Endothelial cell of umbilical vein (primary cell): ENCODE measurements at regions not wholly inside any gene's neighbourhood (a gene's known extent, or its start where the extent isn't known, plus 50 kb on each side); places are given as distances from the start of the nearest gene placed in this dataset.

Experiments
- BruUV-seq: library from RNA; stranded (reverse); fragments of 400-500 nt; replicated peaks from 2 replicates; lab custom pipeline; 2021; lab: Mats Ljungman, UMichigan
- CTCF ChIA-PET: fragments of 300-600, 350-600 bp; sonication (Branson Sonifier 250); formaldehyde crosslinking; loops from one replicate; lab custom pipeline; 2021; ENCODE audit warnings: antibody characterized with exemption, inconsistent platforms; lab: Charles Lee
- POLR2A ChIA-PET: fragments of 300-600, 350-600 bp; sonication (Branson Sonifier 250); formaldehyde crosslinking; loops from one replicate; lab custom pipeline; 2021; ENCODE audit warnings: antibody characterized with exemption, inconsistent platforms; lab: Charles Lee
- DNase-seq: peaks from one replicate; pipeline ENCODE4 v3.0.0-alpha.2; 2011; ENCODE audit warnings: low read depth, low spot score
- FAIRE-seq: peaks from 2 replicates; lab custom pipeline; 2011; peaks lifted over from hg19 to GRCh38; lab: Jason Lieb, UNC
- H2AFZ ChIP-seq: 2 replicates; pipeline ENCODE4 v1.6.0; 2012; ENCODE audit warnings: low read depth, low read length, control low read depth, inconsistent platforms
- H3K27ac ChIP-seq: 2 replicates; pipeline ENCODE4 v1.5.1; 2011; ENCODE audit warnings: low read depth, mild to moderate bottlenecking, control low read depth, low read length, moderate library complexity; ENCODE audit not compliant: insufficient read depth
- H3K27me3 ChIP-seq, 2 experiments: 2 replicates each; pipeline versions ENCODE4 v1.6.0 to v1.6.1; 2011; ENCODE audit warnings: low read length in 2 of 2, mixed read lengths in 1 of 2; ENCODE audit not compliant: control insufficient read depth in 2 of 2, insufficient read depth in 2 of 2
- H3K36me3 ChIP-seq, 2 experiments: 2 replicates in 1 of 2; 3 replicates in 1 of 2; pipeline ENCODE4 v1.5.1; 2011; ENCODE audit warnings: low read length in 2 of 2, mild to moderate bottlenecking in 1 of 2, moderate library complexity in 1 of 2; ENCODE audit not compliant: control insufficient read depth in 2 of 2, insufficient read depth in 2 of 2; ENCODE audit errors: extremely low read depth in 1 of 2
- H3K4me1 ChIP-seq: 3 replicates; pipeline ENCODE4 v1.5.1; 2011; ENCODE audit warnings: mild to moderate bottlenecking, low read length; ENCODE audit not compliant: control insufficient read depth, insufficient read depth; ENCODE audit errors: extremely low read depth
- H3K4me2 ChIP-seq: 2 replicates; pipeline ENCODE4 v1.6.1; 2011; ENCODE audit warnings: low read length, control low read depth, mixed read lengths; ENCODE audit not compliant: insufficient read depth
- H3K4me3 ChIP-seq, 3 experiments: fragments of 200-600 bp in 1 of 3; sonication (generic), shearing (Covaris generic) in 1 of 3; replicated peaks in 1 of 3; 2 replicates each; pipeline ENCODE4 v1.5.1; 2011 to 2016; ENCODE audit warnings: control low read depth in 3 of 3, low read length in 3 of 3, mild to moderate bottlenecking in 2 of 3, inconsistent platforms in 1 of 3, low read depth in 1 of 3, moderate library complexity in 1 of 3; ENCODE audit not compliant: insufficient read depth in 1 of 3
- H3K79me2 ChIP-seq: 2 replicates; pipeline ENCODE4 v1.6.0; 2012; ENCODE audit warnings: low read length, inconsistent platforms; ENCODE audit not compliant: control insufficient read depth, insufficient read depth
- H3K9ac ChIP-seq: replicated peaks from 2 replicates; pipeline ENCODE3; 2011; ENCODE audit warnings: low read length, control low read depth; ENCODE audit not compliant: insufficient read depth; ENCODE audit errors: extremely low read depth
- H3K9me1 ChIP-seq: replicated peaks from 3 replicates; pipeline ENCODE4 v1.6.0; 2011; ENCODE audit warnings: mild to moderate bottlenecking, low read length; ENCODE audit not compliant: control insufficient read depth, insufficient read depth; ENCODE audit errors: extremely low read depth
- H3K9me3 ChIP-seq: replicated peaks from 2 replicates; pipeline ENCODE4 v1.5.1; 2012; ENCODE audit warnings: low read length, inconsistent platforms; ENCODE audit not compliant: control insufficient read depth, insufficient read depth
- H4K20me1 ChIP-seq: replicated peaks from 2 replicates; pipeline ENCODE3; 2011; ENCODE audit warnings: mild to moderate bottlenecking, low read length; ENCODE audit not compliant: control insufficient read depth, insufficient read depth; ENCODE audit errors: extremely low read depth
- CTCF ChIP-seq, 2 donors: IDR thresholded peaks; 1 replicate in 1 of 2; 2 replicates in 1 of 2; pipeline ENCODE4 v1.5.1; 2011; ENCODE audit warnings: low read length in 2 of 2, mild to moderate bottlenecking in 2 of 2, moderate library complexity in 2 of 2, control low read depth in 1 of 2, inconsistent platforms in 1 of 2, low read depth in 1 of 2; ENCODE audit not compliant: insufficient read depth in 1 of 2; ENCODE audit errors: extremely low read depth in 1 of 2
- EZH2 ChIP-seq: IDR thresholded peaks from 2 replicates; pipeline ENCODE4 v1.6.1; 2012; ENCODE audit warnings: borderline replicate concordance, low read depth, mild to moderate bottlenecking, moderate library complexity, low read length, inconsistent platforms; ENCODE audit not compliant: severe bottlenecking
- FOS ChIP-seq: IDR thresholded peaks from 2 replicates; pipeline ENCODE4 v1.6.1; 2011; ENCODE audit warnings: mild to moderate bottlenecking, low read length, moderate library complexity, borderline replicate concordance; ENCODE audit not compliant: insufficient read depth
- GATA2 ChIP-seq: IDR thresholded peaks from 2 replicates; pipeline ENCODE4 v1.7.0; 2011; ENCODE audit warnings: low read depth, mild to moderate bottlenecking, moderate library complexity, mixed read lengths, low read length; ENCODE audit not compliant: insufficient read length, insufficient read depth
- JUN ChIP-seq: IDR thresholded peaks from 2 replicates; pipeline ENCODE4 v1.6.1; 2011; ENCODE audit warnings: borderline replicate concordance, low read depth; ENCODE audit not compliant: insufficient read length, insufficient read depth
- MAX ChIP-seq: IDR thresholded peaks from 2 replicates; pipeline ENCODE4 v1.6.1; 2011; ENCODE audit not compliant: insufficient read depth, insufficient read length
- MYC ChIP-seq: IDR thresholded peaks from one replicate; pipeline ENCODE4 v1.6.1; 2011; ENCODE audit warnings: mild to moderate bottlenecking, low read depth, low read length
- POLR2A ChIP-seq: IDR thresholded peaks from 2 replicates; pipeline ENCODE4 v1.6.1; 2012; ENCODE audit warnings: low read depth, mild to moderate bottlenecking, control low read depth, low read length
- POLR2AphosphoS5 ChIP-seq: IDR thresholded peaks from 2 replicates; pipeline ENCODE4 v1.6.1; 2012; ENCODE audit warnings: low read depth, mild to moderate bottlenecking, control low read depth, low read length, moderate library complexity; ENCODE audit not compliant: insufficient read depth
- dilution Hi-C: fragments of 300-500 bp; cut with MboI; formaldehyde crosslinking; loops from one replicate; pipeline ENCODE4 v1.15.0; 2019; ENCODE audit warnings: low sequenced_read_pairs; ENCODE audit not compliant: extremely low pct_ligation_motif_present
- intact Hi-C: fragments of 100-400 bp; cut with micrococcal nuclease; formaldehyde crosslinking; loops from one replicate; pipeline ENCODE4 v1.10.0; 2022

- Histone ChIP-seq H4K20me1 (no peaks in the 10 kb centered on the region), H3K9me1 (no peaks in the 10 kb centered on the region), H3K36me3 (no peaks in the 10 kb centered on the region), H3K4me1 (no peaks in the 10 kb centered on the region), H3K27ac (no peak overlapping the region), H3K4me3 (no peak overlapping the region), H3K9ac (no peak overlapping the region), H3K9me3 (no peaks in the 10 kb centered on the region), H2AFZ (no peak overlapping the region), H3K4me2 (no peak overlapping the region), H3K27me3 (no peaks in the 10 kb centered on the region), H3K79me2 (no peaks in the 10 kb centered on the region)
- no peak for TF ChIP-seq JUN
- no peak for TF ChIP-seq POLR2A
- TF ChIP-seq MYC: no peak
- no peak for TF ChIP-seq GATA2
- TF ChIP-seq POLR2AphosphoS5: no peak
- no peak for TF ChIP-seq EZH2
- TF ChIP-seq CTCF (IDR thresholded peaks at IDR 0.05; ENCODE audit: extremely low read depth in 1 of 2, insufficient read depth in 1 of 2, low read depth in 1 of 2, low read length in 2 of 2): no peak
- TF ChIP-seq MAX: no peak
- no peak for TF ChIP-seq FOS
- intact Hi-C loops (loop anchor here (10.0 kb wide), 1 partner anchor 955 kb away; the partner anchor contains the start of gene TAF9B), dilution Hi-C loops (no loop called here)
- CTCF ChIA-PET: no interaction called here
- FAIRE-seq: no peak
- no peak for DNase-seq
- POLR2A ChIA-PET: no interaction called here
- no TSS peak for BruUV-seq
Observed at GRCh38 chrX:79089896-79090584, 54.4 kb upstream of the GPR174 start.
